H1 (cell line): ENCODE measurements at regions not wholly inside any gene's neighbourhood (a gene's known extent, or its start where the extent isn't known, plus 50 kb on each side); places are given as distances from the start of the nearest gene placed in this dataset.

Source experiments
- CTCF ChIA-PET: fragments of 300-600 bp; sonication (Branson Sonifier 250); formaldehyde crosslinking; loops from one replicate; lab custom pipeline; 2021; ENCODE audit not compliant: partially characterized antibody; lab: Charles Lee
- POLR2A ChIA-PET: fragments of 300-600 bp; sonication (Branson Sonifier 250); formaldehyde crosslinking; loops from one replicate; lab custom pipeline; 2021; ENCODE audit warnings: inconsistent platforms; ENCODE audit not compliant: partially characterized antibody; lab: Charles Lee
- DNase-seq, 2 experiments: peaks; one replicate each; pipeline versions ENCODE4 v3.0.0 to v3.0.0-alpha.2; 2010 to 2022; ENCODE audit warnings: low spot score in 2 of 2, low read depth in 1 of 2, mixed read lengths in 1 of 2
- FAIRE-seq: peaks from 2 replicates; lab custom pipeline; 2011; peaks lifted over from hg19 to GRCh38; lab: Jason Lieb, UNC
- H2AFZ ChIP-seq: 2 replicates; pipeline ENCODE4 v1.8.1; 2012; ENCODE audit warnings: low read length, inconsistent platforms
- H2AK5ac ChIP-seq: 2 replicates; pipeline ENCODE4 v1.6.1; 2013; ENCODE audit warnings: low read depth, low read length
- H2BK120ac ChIP-seq: replicated peaks from 2 replicates; pipeline ENCODE3; 2013; ENCODE audit warnings: low read depth, low read length, inconsistent platforms
- H2BK12ac ChIP-seq: 2 replicates; pipeline ENCODE4 v1.6.1; 2013; ENCODE audit warnings: low read depth, low read length
- H2BK15ac ChIP-seq: 2 replicates; pipeline ENCODE4 v1.6.1; 2013; ENCODE audit warnings: low read length
- H2BK20ac ChIP-seq: 2 replicates; pipeline ENCODE4 v1.6.1; 2013; ENCODE audit warnings: low read length
- H2BK5ac ChIP-seq: 2 replicates; pipeline ENCODE4 v1.6.1; 2013; ENCODE audit warnings: low read depth, low read length
- H3K14ac ChIP-seq: 2 replicates; pipeline ENCODE4 v1.6.1; 2013; ENCODE audit warnings: inconsistent platforms; ENCODE audit not compliant: insufficient read length
- H3K18ac ChIP-seq: 2 replicates; pipeline ENCODE4 v1.6.1; 2013; ENCODE audit warnings: low read length; ENCODE audit errors: extremely low read depth
- H3K23ac ChIP-seq: 2 replicates; pipeline ENCODE4 v1.6.1; 2013; ENCODE audit warnings: inconsistent platforms; ENCODE audit not compliant: insufficient read length
- H3K23me2 ChIP-seq: 2 replicates; pipeline ENCODE4 v1.6.1; 2013; ENCODE audit warnings: low read depth, low read length
- H3K27ac ChIP-seq: 2 replicates; pipeline ENCODE4 v1.6.1; 2011; ENCODE audit warnings: low read depth, low read length, inconsistent platforms
- H3K27me3 ChIP-seq, 4 experiments: replicated peaks in 1 of 4; 1 replicate in 1 of 4; 2 replicates in 3 of 4; pipeline versions ENCODE4 v1.6.1 to v1.8.1; 2011 to 2013; ENCODE audit warnings: low read length in 3 of 4, mild to moderate bottlenecking in 3 of 4, inconsistent platforms in 2 of 4, mixed read lengths in 2 of 4, moderate library complexity in 1 of 4; ENCODE audit not compliant: control insufficient read depth in 3 of 4, insufficient read depth in 3 of 4; ENCODE audit errors: extremely low read depth in 1 of 4
- H3K36me3 ChIP-seq, 4 experiments: 2 replicates each; pipeline versions ENCODE4 v1.6.1 to v1.8.1; 2011 to 2013; ENCODE audit warnings: mild to moderate bottlenecking in 4 of 4, low read length in 3 of 4, moderate library complexity in 2 of 4, control low read depth in 1 of 4, inconsistent platforms in 1 of 4; ENCODE audit not compliant: insufficient read depth in 4 of 4, control insufficient read depth in 2 of 4
- H3K4ac ChIP-seq: replicated peaks from 2 replicates; pipeline ENCODE3; 2013; ENCODE audit warnings: low read length, low read depth, mixed read lengths, inconsistent platforms; ENCODE audit not compliant: insufficient read length
- H3K4me1 ChIP-seq, 4 experiments: replicated peaks in 1 of 4; 1 replicate in 1 of 4; 2 replicates in 3 of 4; pipeline versions ENCODE4 v1.6.1 to v1.8.1; 2011 to 2013; ENCODE audit warnings: low read length in 3 of 4, inconsistent platforms in 2 of 4, mixed read lengths in 1 of 4; ENCODE audit not compliant: insufficient read depth in 4 of 4, control insufficient read depth in 3 of 4
- H3K4me2 ChIP-seq, 2 experiments: 2 replicates each; pipeline versions ENCODE4 v1.6.1 to v1.8.1; 2011 to 2013; ENCODE audit warnings: low read depth in 2 of 2, low read length in 2 of 2, control low read depth in 1 of 2, inconsistent platforms in 1 of 2, mild to moderate bottlenecking in 1 of 2; ENCODE audit not compliant: insufficient read depth in 1 of 2
- H3K4me3 ChIP-seq, 4 experiments: fragments of 200-600, 300-600 bp in 1 of 4; sonication (generic), shearing (Covaris generic), sonication (Bioruptor Twin) in 1 of 4; 2 replicates each; pipeline versions ENCODE4 v1.5.1 to v1.8.1; 2011 to 2016; ENCODE audit warnings: low read length in 4 of 4, low read depth in 3 of 4, control low read depth in 2 of 4, inconsistent platforms in 2 of 4, mild to moderate bottlenecking in 2 of 4, mixed read lengths in 1 of 4, moderate library complexity in 1 of 4; ENCODE audit not compliant: insufficient read depth in 2 of 4; ENCODE audit errors: extremely low read depth in 1 of 4
- H3K56ac ChIP-seq: replicated peaks from 2 replicates; pipeline ENCODE3; 2013; ENCODE audit warnings: low read depth, mild to moderate bottlenecking, mixed read lengths, low read length, inconsistent platforms; ENCODE audit not compliant: insufficient read length
- H3K79me1 ChIP-seq: 2 replicates; pipeline ENCODE4 v1.6.1; 2013; ENCODE audit warnings: low read depth, low read length, control low read depth
- H3K79me2 ChIP-seq, 2 experiments: 2 replicates each; pipeline versions ENCODE4 v1.6.1 to v1.8.1; 2012 to 2013; ENCODE audit warnings: low read length in 2 of 2, mild to moderate bottlenecking in 2 of 2, inconsistent platforms in 1 of 2; ENCODE audit not compliant: insufficient read depth in 2 of 2, control insufficient read depth in 1 of 2
- H3K9ac ChIP-seq, 4 experiments: replicated peaks in 1 of 4; 1 replicate in 1 of 4; 2 replicates in 3 of 4; pipeline versions ENCODE4 v1.6.1 to v1.8.1; 2011 to 2013; ENCODE audit warnings: low read depth in 3 of 4, low read length in 3 of 4, control low read depth in 2 of 4, mild to moderate bottlenecking in 2 of 4, moderate library complexity in 2 of 4, inconsistent platforms in 1 of 4; ENCODE audit errors: extremely low read depth in 1 of 4
- H3K9me3 ChIP-seq, 2 experiments: 2 replicates each; pipeline versions ENCODE4 v1.6.1 to v1.8.1; 2012 to 2013; ENCODE audit warnings: mild to moderate bottlenecking in 2 of 2, moderate library complexity in 2 of 2, control low read depth in 1 of 2, inconsistent platforms in 1 of 2, low read depth in 1 of 2, low read length in 1 of 2, mixed read lengths in 1 of 2; ENCODE audit not compliant: insufficient read depth in 2 of 2
- H4K20me1 ChIP-seq, 2 experiments: replicated peaks in 1 of 2; 2 replicates each; pipeline versions ENCODE3 to v1.8.1; 2011 to 2013; ENCODE audit warnings: inconsistent platforms in 2 of 2, low read length in 2 of 2, mild to moderate bottlenecking in 1 of 2; ENCODE audit not compliant: insufficient read depth in 2 of 2, control insufficient read depth in 1 of 2
- H4K5ac ChIP-seq: 2 replicates; pipeline ENCODE4 v1.6.1; 2013; ENCODE audit warnings: low read length, low read depth, mixed read lengths, inconsistent platforms; ENCODE audit not compliant: insufficient read length
- H4K8ac ChIP-seq: 2 replicates; pipeline ENCODE4 v1.8.0; 2013; ENCODE audit warnings: mild to moderate bottlenecking, moderate library complexity, low read length, inconsistent platforms; ENCODE audit not compliant: insufficient read depth; ENCODE audit errors: extremely low read depth
- H4K91ac ChIP-seq: replicated peaks from 2 replicates; pipeline ENCODE3; 2013; ENCODE audit warnings: low read length, mixed read lengths, inconsistent platforms; ENCODE audit not compliant: insufficient read length
- ASH2L ChIP-seq: fragments of 200-600, 300-600 bp; sonication (generic); IDR thresholded peaks from one replicate; pipeline ENCODE4 v1.7.1; 2017; ENCODE audit warnings: low read length
- BACH1 ChIP-seq: IDR thresholded peaks from 2 replicates; pipeline ENCODE4 v1.6.1; 2012; ENCODE audit warnings: low read length, improper control_type of control experiment
- BCL11A ChIP-seq, 2 experiments: IDR thresholded peaks; one replicate each; pipeline ENCODE4 v1.6.1; 2011; ENCODE audit warnings: low read depth in 2 of 2, low read length in 2 of 2, mild to moderate bottlenecking in 2 of 2
- CREB1 ChIP-seq: IDR thresholded peaks from 2 replicates; pipeline ENCODE4 v1.6.1; 2012; ENCODE audit warnings: inconsistent platforms
- NANOG ChIP-seq: IDR thresholded peaks from 2 replicates; pipeline ENCODE4 v1.6.1; 2011; ENCODE audit warnings: low read length, low read depth, mild to moderate bottlenecking, inconsistent platforms; ENCODE audit not compliant: insufficient read depth, poor library complexity, severe bottlenecking
- POLR2A ChIP-seq, 2 experiments: IDR thresholded peaks; 1 replicate in 1 of 2; 2 replicates in 1 of 2; pipeline ENCODE4 v1.6.1; 2011; ENCODE audit warnings: low read depth in 2 of 2, low read length in 2 of 2, mild to moderate bottlenecking in 2 of 2; ENCODE audit errors: control extremely low read depth in 1 of 2
- WGBS, 2 experiments: shearing (Covaris generic) in 1 of 2; methylation state at CpG; one replicate each; pipeline versions ENCODE4 v1.1.6 to v1.1.7; 2013 to 2015; ENCODE audit warnings: low lambda C conversion rate in 2 of 2, mixed read lengths in 2 of 2, inconsistent platforms in 1 of 2, low coverage in 1 of 2, missing lambda C conversion rate in 1 of 2; ENCODE audit not compliant: insufficient replicate concordance in 2 of 2, insufficient coverage in 1 of 2, insufficient read length in 1 of 2; ENCODE audit errors: extremely low coverage in 1 of 2, missing lambda C conversion rate in 1 of 2; 5-methylcytosine and 5-hydroxymethylcytosine counted together
- TF ChIP-seq, protein P1 (sequence below): IDR thresholded peaks from 2 replicates; pipeline ENCODE4 v1.6.1; 2011; ENCODE audit warnings: low read depth, mild to moderate bottlenecking, low read length; ENCODE audit not compliant: insufficient read depth

GRCh38 chr2:207385076-207385475 is 144.7 kb upstream of the CREB1 start:
- 36% methylated on average over 1 of the region's 1 CpG; no CpG with 5 or more reads in 1 of the 2 experiments for WGBS, 2 experiments
- Histone ChIP-seq H2AFZ (no peak overlapping the region), H3K23ac (no peak overlapping the region), H3K9ac (no peak overlapping the region; a peak in 1 of 7 replicates), H4K8ac (no peak overlapping the region), H4K20me1 (no peaks in the 10 kb centered on the region), H2BK5ac (no peak overlapping the region), H2BK15ac (no peak overlapping the region), H3K18ac (no peak overlapping the region), H3K23me2 (peaks cover 3% of the 10 kb centered on the region; the same call in 1 of the 2 replicates), H3K4ac (no peak overlapping the region), H3K4me3 (no peak overlapping the region), H3K14ac (no peak overlapping the region), H3K56ac (no peak overlapping the region), H3K4me2 (no peak overlapping the region; a peak in 1 of 4 replicates), H4K5ac (no peak overlapping the region), H3K9me3 (peaks cover 0 to 6% of the 10 kb centered on the region in 2 experiments; a peak in 1 of 4 replicates), H3K79me2 (no peaks in the 10 kb centered on the region), H3K27ac (no peak overlapping the region), H2BK120ac (no peak overlapping the region), H3K79me1 (no peaks in the 10 kb centered on the region), H2BK12ac (no peak overlapping the region), H3K36me3 (no peaks in the 10 kb centered on the region), H4K91ac (no peak overlapping the region), H2BK20ac (no peak overlapping the region), H2AK5ac (no peak overlapping the region), H3K4me1 (peaks cover 0 to 3% (median 0%) of the 10 kb centered on the region in 4 experiments; a peak in 4 of 7 replicates), H3K27me3 (no peaks in the 10 kb centered on the region)
- CTCF ChIA-PET = interaction anchor here (1.6 kb wide), 1 partner anchor 124 kb away, joined by 3 read pairs; no protein-coding TSS in a partner anchor
- TF ChIP-seq, protein P1, sequence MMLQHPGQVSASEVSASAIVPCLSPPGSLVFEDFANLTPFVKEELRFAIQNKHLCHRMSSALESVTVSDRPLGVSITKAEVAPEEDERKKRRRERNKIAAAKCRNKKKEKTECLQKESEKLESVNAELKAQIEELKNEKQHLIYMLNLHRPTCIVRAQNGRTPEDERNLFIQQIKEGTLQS = no peak
- TF ChIP-seq BACH1 (no peak), CREB1 (no peak), ASH2L (no peak), BCL11A (IDR thresholded peaks at IDR 0.05; ENCODE audit: low read depth in 2 of 2, low read length in 2 of 2) (no peak), POLR2A (IDR thresholded peaks at IDR 0.05; ENCODE audit: control extremely low read depth in 1 of 2, low read depth in 2 of 2, low read length in 2 of 2) (no peak), NANOG (no peak)
- POLR2A ChIA-PET = no interaction called here
- FAIRE-seq = no peak
- no peak for DNase-seq
